ENCODE measurements at regions not wholly inside any gene's neighbourhood (a gene's known extent, or its start where the extent isn't known, plus 50 kb on each side); places are given as distances from the start of the nearest gene placed in this dataset.
A peak's percentile ranks its signal among the peaks of the same experiment; 100 is the strongest.
"Not testable (repeated sequence)": the region's sequence is repeated elsewhere in the genome, so short reads cannot be mapped to it uniquely, and the experiment has no call there.

DNA sequence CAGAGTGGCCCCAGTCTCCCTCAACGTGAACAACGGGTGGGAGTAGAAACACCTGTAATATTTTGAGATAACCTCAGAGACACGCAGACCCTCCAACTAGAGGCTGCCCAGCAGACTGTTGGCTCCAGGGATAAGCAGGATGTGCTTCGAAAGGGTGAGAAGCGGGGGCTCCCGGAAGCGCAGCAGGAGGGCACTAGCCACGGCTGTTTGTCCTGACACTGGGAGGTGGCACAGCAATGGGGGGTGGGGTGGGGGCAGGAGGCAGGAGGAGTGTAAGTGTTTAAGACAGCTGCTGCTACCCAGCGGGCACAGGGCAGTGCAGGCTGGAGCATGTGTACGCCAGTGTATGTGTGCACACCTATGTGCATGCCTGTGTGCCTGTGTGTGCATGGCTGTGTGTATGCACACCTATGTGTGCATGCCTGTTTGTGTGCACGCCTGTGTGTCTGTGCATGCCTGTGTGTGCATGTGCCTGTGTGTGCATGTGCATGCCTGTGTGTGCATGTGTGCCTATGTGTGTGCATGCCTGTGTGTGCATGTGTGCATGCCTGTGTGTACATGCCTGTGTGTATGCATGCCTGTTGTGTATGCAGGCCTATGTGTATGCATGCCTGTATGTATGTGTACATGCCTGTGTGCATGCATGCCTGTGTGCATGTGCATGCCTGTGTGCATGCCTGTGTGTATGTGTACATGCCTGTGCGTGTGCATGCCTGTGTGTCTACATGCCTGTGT lies 154.7 kb downstream of the SHANK2 start:
- no peak for DNase-seq (ENCODE audit: low read depth)

DNA sequence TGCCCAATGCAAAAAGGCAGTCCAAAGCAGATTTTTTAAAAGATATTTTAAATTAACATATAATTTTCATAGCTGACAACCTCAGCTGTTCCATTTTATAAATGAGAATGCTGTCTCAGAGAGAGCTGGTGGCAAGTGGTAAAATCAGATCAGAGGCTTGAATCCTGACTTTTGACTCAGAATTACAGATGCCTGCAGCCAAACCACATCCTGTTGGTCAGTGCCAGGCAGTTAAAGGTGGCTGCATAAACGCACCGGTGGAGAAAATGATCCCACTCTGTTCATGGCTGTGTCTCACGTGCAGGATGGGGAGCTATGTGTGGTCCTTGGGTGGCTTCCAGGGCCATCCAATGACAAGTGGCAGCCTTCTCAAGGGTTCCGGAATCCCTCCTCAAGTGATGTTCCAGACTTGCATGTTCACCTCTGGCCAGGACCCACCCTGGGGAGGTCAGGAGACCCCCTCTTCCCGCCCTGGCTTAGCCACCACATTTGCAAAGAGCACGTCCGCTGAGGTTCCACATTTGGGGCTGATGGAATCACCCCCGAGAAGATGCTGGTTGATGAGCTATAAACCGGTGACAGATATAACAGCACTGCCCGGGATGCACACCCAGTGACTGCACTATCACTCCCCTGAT lies 155.5 kb downstream of the SHANK2 start:
- DNase-seq (ENCODE audit: low read depth) = no peak

DNA sequence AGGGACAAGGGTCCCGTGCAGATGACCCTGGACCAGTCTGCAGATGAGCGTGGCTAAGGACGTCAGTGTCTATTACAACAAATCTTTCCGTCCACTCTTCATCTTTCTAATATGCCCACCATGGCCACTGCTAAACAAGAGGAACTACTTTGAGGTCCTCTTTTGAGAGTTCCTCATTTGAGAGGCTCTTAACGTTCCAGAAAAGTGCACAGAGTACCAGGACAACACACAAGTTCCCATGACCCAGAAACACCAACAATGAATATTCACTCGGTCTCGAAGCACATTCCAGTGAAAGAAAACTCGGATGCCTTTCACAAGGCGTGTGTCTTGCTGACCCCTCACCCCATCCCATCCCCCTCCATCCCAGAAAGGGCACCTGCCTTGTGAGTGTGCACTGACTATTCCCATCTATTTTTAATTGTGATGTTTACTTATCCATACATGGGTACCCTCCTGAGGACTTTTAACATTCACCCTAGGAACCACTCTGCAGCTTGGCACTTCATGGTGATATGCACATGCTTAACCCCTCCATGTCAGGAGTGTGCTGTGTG lies 157.0 kb downstream of the SHANK2 start:
- DNase-seq (ENCODE audit: low read depth) = no peak

DNA sequence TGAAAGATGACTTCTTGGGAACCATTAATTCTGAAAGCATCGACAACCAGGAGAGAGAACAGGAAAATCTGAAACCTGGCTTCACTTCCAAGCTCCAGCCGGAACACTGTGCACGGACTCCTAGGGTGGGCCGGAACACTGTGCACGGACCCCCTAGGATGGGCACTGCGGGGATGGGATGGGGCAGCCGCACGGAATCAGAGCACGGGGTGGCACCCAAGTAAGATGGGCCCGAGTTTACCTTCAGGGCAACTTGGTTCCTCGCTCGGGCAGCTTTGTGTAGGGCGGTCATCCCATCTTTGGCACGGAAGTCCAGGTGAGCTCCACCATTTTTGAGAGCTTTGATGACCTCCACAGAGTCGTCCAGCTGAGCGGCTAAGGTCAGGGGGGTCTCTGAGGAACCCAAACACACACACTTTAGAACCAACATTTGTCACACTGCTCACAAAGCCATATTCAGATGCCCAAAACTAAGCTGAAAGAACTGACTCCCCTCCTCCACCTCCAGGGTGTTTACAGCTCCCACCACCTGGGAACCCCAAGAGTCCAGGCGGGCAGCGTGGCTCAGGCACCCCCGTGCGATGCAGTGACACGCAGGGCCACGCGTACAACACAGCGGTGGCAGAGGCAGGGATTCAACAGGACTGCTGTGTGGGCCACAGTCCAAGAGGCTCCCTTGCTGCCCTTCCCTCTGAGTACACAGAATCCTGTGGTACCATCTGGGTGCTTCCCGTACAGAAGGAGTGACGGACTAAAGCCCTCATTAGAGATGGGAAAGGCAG lies 157.9 kb downstream of the SHANK2 start:
- no peak for DNase-seq (ENCODE audit: low read depth)

DNA sequence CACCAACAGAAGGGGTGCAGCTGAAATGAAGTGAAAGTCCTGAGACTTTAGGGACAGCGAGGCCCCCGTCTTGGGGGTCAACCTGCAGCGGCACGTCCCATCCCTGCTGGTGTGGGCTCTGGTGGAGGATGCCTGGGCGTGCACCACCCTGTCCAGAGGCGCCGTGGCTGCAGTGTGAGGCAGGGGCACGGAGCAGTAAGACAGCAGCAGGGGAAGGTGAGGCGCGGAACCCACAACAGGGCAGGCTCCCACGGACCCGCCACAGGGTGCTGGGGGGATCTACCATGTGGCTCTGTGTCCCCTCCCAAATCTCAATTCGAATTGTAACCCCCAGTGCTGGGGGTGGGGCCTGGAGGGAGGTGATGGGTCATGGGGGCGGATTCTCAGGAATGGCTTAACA lies 158.6 kb downstream of the SHANK2 start:
- no peak for DNase-seq (ENCODE audit: low read depth)

DNA sequence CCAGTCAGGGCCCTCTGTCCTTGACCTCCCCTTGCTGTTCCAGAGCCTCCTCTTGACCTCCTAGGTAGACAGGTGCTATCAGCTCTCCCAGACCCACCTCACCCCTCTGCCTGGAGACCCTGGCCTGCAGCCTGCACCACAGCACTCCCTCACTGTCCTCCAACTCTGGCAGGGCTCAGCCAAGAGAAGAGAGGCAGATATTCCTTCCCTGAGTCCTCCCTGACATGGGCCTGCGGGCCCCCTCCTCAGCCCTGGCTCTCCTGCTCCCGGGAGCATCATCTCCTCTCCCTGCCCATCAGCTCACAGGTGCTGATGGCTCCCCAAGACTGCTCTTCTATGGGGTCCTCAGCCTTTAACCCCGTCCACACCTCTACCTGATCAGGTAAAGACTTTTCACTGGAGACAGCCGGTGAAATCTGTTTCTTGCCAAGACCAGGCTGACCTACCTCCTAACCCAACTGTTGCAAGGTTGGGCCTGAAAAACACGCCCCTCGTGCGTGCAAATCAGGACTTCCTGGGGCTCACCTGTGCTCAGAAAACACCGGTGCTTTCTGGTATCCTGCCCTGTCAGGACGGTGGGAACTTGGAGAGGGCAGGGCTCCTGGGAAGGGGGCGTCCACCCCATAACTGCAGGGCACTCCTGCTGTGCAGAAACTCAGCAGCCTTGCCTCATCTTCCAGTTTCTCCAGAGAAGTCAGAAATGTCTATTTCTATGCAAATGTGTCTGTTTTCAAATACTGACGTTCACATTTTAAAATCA lies 160.7 kb downstream of the SHANK2 start:
- DNase-seq (ENCODE audit: low read depth) = no peak

DNA sequence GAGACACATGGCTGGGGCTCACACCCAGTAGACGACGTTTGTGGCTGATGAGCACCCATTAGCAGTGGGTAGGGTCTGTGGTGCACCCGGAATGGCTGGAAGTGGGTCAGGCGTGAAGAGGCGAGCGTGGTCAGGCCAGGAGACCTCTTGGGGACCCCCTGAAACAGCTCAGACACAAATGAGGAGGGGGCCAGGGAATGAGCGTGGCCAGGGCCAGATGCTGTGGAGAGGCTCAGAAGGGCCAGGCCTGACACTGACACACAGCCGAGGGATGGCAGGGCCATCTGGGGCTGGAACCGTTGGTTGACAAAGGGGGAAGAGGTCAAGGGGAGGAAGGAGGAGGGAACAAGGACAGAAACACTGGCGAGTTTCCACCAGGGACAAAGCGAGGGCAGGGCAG lies 162.8 kb downstream of the SHANK2 start:
- DNase-seq (ENCODE audit: low read depth) = no peak

DNA sequence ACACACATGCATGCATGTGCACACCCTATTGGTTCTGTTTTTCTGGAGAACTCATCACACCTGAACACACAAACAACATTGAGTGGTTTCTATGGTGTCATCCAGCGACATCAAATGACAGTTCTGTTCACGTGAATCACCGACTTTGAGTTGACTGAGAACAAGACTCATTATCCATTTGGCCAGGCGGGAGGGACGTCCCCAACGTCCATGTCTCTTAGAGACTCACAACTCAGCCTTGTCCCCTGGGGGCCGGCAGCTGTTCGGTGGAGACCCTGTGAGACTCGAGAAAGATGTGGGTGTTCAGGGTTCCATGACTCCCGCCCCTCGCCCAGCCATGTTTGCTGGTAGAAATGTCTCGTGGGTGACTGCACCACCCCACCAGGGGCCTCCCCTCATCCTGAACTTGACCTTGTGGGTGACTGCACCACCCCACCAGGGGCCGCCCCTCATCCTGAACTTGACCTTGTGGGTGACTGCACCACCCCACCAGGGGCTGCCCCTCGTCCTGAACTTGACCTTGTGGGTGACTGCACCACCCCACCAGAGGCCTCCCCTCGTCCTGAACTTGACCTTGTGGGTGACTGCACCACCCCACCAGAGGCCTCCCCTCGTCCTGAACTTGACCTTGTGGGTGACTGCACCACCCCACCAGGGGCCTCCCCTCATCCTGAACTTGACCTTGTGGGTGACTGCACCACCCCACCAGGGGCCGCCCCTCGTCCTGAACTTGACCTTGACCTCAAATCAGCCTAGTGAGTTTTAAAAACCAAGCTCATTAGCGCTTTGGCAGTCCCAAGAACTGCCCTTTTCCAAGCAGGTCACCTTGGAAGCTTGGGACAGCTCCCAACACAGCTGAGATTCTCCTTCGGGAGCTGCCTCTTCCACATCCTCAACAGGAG lies 163.8 kb downstream of the SHANK2 start:
- not testable (repeated sequence) for DNase-seq (ENCODE audit: low read depth)

DNA sequence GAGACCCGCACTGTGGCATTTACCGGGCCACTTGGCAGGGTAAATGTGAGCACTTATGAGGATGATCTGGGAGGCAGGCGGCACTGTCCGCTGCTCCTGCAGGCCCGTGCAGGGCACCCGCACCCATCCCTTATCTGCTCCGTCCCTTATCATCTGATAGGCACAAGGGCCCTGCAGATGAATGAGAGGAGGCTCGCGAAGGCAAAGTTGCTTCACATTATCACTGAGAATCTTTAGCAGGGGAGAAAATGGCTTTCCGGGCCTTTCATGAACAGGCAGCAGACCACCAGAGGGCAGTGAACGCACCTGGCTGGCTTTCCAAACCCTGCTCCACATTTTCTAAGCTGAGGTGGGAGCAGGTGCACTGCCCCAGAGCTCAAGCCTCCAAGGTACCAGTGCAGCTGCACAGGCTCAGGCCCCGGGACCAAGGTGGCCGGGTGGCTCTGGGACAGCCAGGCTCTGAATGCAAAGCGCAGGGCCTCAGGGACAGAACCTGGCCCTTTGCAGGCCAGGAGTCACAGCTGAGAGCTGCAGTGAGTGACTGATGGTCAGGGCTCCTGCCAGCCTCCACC lies 165.6 kb downstream of the SHANK2 start:
- DNase-seq (ENCODE audit: low read depth) = no peak

DNA sequence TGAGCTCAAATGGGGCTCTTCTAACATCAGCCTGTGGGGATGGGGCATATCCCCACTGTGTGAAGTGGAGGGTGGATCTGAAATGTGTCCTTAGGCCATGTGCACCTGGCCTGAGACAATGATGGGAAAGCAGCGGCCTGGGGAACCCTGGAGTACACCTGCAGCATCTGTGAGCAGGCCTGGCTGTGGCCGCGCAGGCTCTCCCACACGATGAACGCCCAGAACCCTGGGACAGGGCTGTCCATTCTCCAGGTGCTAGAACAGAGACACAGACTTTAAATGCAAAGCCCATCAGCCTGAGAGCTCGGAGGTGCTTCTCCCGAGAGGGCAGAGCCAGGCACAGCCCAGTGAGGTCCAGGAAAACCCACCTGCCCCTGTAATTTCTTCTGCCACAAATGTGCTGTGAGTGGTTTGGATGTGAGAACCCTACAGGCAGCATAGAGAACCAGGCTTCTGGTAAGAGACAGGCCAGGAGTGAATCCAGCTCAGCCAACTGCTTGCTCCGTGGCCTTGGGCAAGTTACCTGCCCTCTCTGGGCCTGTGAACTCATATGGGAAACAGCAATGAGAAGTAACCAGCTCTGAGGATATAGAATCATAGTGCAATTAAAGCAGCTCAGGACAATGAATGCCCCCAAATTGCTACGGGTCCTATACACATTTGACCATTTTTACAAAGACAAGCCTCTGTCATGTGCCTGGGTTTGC lies 167.9 kb downstream of the SHANK2 start:
- no peak for DNase-seq (ENCODE audit: low read depth)

DNA sequence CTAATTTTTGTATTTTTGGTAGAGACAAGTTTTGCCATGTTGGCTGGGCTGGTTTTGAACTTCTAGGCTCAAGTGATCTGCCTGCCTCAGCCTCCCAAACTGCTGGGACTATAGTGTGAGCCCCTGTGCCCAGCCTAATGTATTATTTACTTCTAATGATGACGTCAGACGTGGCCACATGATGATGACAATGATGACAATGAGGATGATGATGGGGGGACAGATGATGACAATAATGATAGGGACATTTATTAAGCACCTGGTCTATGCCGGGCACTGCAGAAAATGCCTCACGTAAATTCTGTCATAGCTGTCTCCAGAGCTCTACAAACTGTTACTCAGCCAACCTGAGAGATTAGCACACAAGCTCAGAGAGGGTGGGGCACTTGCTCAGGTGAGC lies 169.3 kb downstream of the SHANK2 start:
- DNase-seq (ENCODE audit: low read depth) = no peak

DNA sequence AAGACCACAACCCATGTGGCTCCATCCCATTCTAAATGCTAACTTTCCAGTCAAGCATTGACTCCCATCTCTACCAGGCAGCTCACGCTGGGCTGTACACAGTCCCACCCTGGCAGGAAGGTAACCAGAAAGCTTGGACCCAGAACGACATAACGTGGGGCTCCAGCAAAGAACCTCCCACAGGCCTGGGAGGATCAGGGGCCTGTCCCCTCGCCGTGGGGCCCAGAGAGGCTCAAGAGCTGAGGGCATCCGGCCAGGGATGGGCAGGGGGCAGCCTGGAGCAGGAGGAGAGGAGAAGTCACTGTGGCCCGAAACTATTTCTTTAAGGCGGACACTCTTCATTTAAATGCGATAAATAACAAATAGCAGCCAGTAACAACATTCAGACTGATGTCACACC lies 169.9 kb downstream of the SHANK2 start:
- no peak for DNase-seq (ENCODE audit: low read depth)

DNA sequence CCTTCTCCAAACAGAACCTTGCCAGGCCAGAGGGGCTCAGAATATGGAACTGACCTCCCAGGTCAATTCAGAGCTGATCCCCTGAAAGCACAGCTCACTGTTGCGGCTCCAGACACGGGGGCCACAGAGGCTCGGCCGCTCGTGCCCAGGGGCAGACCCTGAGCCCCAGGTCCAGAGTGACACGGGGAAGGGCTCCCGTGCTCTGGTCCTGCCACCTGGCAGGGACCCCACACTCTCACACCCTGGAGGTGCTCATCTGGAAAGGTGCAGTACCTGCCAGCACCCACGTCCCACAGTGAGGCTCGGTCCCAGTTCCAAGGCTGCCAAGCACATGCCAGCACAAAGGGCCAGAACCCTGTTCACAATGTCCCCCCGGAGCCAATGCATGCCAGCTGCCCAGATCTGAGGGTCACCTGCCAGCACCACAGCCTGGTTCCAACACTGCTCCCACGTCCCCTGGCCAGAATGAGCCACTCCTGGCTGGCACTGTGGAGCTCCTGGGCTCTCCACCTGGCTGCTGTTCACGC lies 170.6 kb downstream of the SHANK2 start:
- no peak for DNase-seq (ENCODE audit: low read depth)

DNA sequence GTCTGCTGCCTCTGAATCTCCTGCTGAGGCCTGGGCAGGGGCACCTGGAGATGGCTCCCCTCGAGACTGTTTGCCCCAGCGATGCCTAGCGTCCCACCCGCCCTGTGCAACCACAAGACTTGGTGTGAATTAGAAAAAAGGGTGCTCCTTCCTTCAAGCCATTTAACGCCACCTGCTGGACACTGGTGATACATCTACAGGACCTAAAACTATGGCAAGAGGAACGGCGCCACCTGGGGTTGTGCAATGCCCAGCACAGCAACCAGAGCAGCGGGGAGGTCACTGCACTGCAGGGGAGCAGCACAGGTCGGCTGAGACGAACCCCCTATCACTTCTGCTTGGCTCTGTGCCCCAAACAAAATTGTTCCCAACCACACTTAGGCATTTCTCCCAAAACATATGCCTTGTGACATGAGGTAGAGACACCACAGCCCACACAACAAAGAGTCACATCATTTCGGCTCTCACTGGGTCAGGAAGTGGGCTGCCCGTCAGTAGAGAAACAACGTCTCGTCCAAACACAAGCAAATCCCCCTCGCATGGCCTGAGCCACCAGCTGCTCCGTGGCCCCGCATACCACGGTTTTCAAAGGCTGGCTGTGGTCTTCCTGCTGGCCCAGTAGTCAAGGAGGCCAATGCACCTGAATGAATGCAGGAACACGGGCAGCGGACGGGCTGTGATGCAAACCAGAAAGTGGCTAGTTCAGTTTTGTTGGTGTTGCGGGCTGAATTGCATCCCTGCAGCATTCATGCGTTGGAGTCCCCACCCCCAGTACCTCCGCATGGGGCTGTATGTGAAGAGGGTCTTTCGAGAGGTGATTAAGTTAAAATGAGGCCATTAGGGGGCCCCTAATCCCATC lies 171.9 kb downstream of the SHANK2 start:
- DNase-seq (ENCODE audit: low read depth) = peak; percentile 28

DNA sequence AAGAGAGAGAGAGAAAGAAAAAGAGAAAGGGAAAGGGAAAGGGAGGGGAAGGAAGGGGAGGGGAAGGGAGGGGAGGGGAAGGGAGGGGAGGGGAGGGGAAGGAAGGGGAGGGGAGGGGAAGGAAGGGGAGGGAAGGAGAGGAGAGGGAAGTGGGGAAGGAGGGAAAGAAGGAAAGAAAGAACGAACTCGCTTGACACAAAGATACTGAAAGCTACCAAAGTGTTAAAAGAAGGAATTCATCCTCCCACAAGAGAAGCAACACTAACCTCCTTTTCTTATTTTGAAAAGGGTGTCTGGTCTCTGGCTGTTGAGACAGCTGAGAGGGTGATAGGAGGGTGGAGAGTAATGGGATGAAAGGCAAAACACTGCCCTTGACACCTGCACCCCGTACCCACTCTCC lies 172.6 kb downstream of the SHANK2 start:
- no peak for DNase-seq (ENCODE audit: low read depth)

DNA sequence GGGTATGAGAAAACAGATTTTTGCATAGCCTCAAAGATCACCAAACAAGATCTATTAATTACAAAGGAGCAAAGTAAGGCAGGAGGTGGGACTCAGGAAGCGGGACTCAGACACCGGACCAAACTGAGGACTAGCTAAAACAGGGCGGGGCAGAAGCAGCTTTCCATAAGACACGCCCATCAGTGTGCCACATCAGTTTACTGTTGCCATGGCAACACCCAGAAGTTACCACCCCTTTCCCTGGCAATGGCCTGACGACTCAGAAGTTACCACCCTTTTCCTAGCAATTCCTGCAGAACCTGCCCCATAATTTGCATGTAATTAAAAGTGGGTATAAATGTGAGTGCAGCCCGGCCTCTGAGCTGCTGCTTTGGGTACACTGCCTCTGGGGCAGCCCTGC lies 173.9 kb downstream of the SHANK2 start:
- no peak for DNase-seq (ENCODE audit: low read depth)

DNA sequence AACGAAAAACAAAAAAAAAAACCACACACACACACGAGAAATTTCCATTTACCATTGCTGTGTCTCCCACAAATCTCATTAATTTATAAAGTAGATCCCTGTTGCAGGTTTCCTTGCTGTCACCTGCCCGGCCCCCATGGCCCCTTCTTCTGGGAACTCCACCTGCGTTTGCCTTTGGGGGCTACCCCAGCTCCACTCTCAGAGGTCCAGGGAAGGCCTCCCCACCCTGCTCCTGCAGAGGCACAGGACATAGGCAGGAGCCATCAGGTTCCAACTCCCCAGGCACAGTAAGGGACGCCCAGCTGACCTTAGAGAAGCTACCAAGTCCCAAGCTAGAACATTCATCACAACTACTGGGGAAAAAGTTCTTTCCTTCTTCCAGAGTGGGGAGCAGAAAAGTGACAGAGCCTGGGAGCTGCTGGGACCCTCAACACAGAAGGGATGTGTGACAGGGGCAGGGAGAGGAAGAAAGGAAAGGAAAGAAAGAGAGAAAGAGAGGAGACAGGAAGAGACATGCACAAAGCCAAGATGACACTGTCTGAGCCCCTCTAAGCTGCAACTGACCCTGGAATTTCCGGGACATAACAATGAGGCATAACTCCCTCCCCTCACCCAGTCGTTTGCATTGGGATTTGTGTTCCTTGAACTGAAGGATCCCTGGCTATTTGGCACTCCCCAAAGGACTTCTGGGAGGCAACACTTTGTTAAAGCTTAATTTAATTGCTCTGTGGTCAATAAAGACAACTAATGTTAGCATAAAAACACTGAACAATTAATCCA lies 175.7 kb downstream of the SHANK2 start:
- DNase-seq (ENCODE audit: low read depth) = no peak

DNA sequence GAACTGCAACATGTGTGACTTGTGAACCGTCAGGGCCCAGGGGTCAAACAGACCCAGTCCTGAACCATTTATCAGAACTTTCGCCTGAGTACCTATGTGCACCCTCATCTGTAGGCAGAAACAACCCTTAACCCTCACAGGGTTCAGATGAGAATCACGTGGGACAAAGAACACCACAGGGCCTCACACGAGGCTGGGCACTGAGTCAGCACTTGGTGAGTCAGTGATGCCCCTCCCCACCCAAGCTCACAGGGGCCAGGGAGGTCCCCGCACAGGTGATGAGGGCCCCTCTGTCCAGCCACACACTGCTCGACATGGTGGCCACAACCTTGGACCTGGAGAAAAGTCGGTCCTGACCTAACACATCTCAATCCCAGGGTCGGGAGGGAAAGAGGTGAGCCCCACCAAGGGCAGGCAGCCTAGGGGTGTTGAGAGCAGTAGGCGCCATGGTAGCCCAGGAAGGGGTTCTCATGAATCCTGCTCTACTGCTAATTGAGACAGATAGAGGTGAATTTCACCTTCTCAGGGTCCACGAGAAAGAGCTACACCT lies 176.4 kb downstream of the SHANK2 start:
- DNase-seq (ENCODE audit: low read depth) = no peak
